EL (cell line): ENCODE measurements at regions not wholly inside any gene's neighbourhood (a gene's known extent, or its start where the extent isn't known, plus 50 kb on each side); places are given as distances from the start of the nearest gene placed in this dataset.

ENCODE experiments used
- DNase-seq: peaks from one replicate; pipeline ENCODE4 v3.0.0-alpha.2; 2016

GRCh38 chr2:188078534-188078933, 213.1 kb upstream of the GULP1 start:
- no peak for DNase-seq

GRCh38 chr2:188079196-188079595, 212.5 kb upstream of the GULP1 start:
- peak; percentile 94 for DNase-seq

GRCh38 chr2:188085421-188085820, 206.3 kb upstream of the GULP1 start:
- no peak for DNase-seq

GRCh38 chr2:188089901-188090300, 201.8 kb upstream of the GULP1 start:
- peak; percentile 25 for DNase-seq

- DNase-seq, result no peak
Measured at GRCh38 chr2:188091220-188091619, 200.5 kb upstream of the GULP1 start.

- no peak for DNase-seq
Measured at GRCh38 chr2:188092734-188093133, 198.9 kb upstream of the GULP1 start.

- no peak for DNase-seq
Measured at GRCh38 chr2:188096910-188097309, 194.8 kb upstream of the GULP1 start.

GRCh38 chr2:188102881-188103280, 188.8 kb upstream of the GULP1 start:
- DNase-seq, result no peak

- DNase-seq, result peak; percentile 58
Measured at GRCh38 chr2:188114014-188114413, 177.7 kb upstream of the GULP1 start.

- DNase-seq, result no peak
Measured at GRCh38 chr2:188117706-188118105, 174.0 kb upstream of the GULP1 start.

GRCh38 chr2:188118431-188118830, 173.2 kb upstream of the GULP1 start:
- no peak for DNase-seq

GRCh38 chr2:188119112-188119838, 172.4 kb upstream of the GULP1 start:
- no peak for DNase-seq

GRCh38 chr2:188122985-188123384, 168.7 kb upstream of the GULP1 start:
- DNase-seq, result no peak

GRCh38 chr2:188129677-188130076, 162.0 kb upstream of the GULP1 start:
- DNase-seq, result no peak

- DNase-seq, result no peak
Measured at GRCh38 chr2:188130317-188130716, 161.4 kb upstream of the GULP1 start.

GRCh38 chr2:188131281-188131680, 160.4 kb upstream of the GULP1 start:
- DNase-seq, result no peak

- DNase-seq, result no peak
Measured at GRCh38 chr2:188132385-188132784, 159.3 kb upstream of the GULP1 start.

- no peak for DNase-seq
Measured at GRCh38 chr2:188134241-188134640, 157.4 kb upstream of the GULP1 start.

GRCh38 chr2:188138313-188138712, 153.4 kb upstream of the GULP1 start:
- DNase-seq, result no peak

GRCh38 chr2:188142088-188142487, 149.6 kb upstream of the GULP1 start:
- no peak for DNase-seq

- peak; percentile 64 for DNase-seq
Measured at GRCh38 chr2:188142636-188143295, 148.9 kb upstream of the GULP1 start.

GRCh38 chr2:188145885-188146284, 145.8 kb upstream of the GULP1 start:
- no peak for DNase-seq

GRCh38 chr2:188146888-188147287, 144.8 kb upstream of the GULP1 start:
- no peak for DNase-seq

- DNase-seq, result no peak
Measured at GRCh38 chr2:188151670-188152069, 140.0 kb upstream of the GULP1 start.
